CD4-positive, alpha-beta T cell treated with Interferon gamma for 1 hour (primary cell): ENCODE measurements at regions not wholly inside any gene's neighbourhood (a gene's known extent, or its start where the extent isn't known, plus 50 kb on each side); places are given as distances from the start of the nearest gene placed in this dataset.

Experiments used
- DNase-seq: peaks from one replicate; pipeline ENCODE4 v3.0.0-alpha.2; 2020

DNA sequence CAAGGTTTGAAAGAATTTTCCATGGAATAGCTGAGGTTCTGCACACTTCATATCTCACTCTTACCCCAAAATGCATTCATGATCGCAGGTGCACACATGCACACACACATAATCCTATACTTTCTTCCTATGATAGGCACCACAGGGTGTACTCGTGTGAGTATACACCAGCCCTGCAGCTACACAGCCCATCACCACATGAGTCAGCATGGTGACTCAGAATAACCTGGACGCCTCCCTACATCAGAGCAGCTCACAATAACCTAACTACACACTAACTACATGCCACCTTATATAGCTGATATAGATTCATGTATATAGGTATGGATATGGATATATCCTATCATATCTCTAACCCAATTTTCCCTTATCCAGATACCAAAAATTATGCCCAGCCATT, 850.2 kb upstream of the TMEM132C start:
- no peak for DNase-seq

GRCh38 chr12:127419111-127419510, 847.9 kb upstream of the TMEM132C start:
- no peak for DNase-seq

GRCh38 chr12:127421614-127422013, 845.4 kb upstream of the TMEM132C start:
- no peak for DNase-seq

DNA sequence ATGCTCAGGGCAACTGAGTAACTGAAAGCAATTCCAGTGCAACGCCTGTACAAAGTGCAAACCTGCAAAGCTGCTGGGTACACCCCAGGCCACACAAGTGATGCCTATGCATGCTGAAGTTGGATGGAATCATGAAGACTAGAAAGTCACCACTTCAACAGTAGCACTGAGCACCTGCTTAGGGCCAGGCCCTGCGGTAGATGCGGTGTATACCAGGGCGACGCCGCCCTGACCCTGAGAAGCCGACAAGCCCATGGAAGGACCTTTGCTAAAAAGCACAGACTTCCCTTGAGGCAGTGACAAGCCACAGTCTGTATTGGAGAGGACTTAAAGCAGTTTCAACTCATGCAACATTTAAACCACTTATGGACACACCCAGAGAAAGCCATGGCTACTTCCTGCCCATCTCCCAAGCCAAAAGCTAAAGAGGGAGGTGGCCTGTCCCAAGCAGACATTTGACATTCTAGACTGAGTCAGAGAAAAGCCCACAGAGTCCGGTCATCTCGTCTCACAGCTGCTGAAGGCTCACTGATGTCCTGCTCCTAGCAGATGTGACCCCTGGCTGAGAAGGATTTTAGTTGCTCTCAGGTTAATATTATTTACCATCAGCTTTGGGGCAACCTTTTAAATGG, 843.9 kb upstream of the TMEM132C start:
- DNase-seq, result no peak

DNA sequence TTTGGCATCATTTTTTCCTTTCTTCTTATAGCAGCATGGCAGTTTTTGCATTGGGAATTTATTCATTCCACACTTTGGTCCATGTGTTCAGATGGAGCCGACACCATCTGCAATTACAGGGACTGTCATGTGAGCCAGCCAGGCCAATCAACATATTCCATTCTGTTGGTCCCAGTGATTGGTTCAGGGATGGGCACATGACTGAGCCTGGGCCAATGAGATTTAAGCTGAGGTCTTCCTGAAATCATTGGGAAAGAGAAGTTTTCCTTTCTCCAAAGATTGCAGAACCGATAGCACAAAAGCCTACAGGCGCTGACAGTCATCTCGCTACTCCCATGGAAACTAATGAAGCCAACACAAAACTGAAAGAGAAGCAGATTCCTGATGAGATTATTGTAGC, 841.5 kb upstream of the TMEM132C start:
- no peak for DNase-seq

GRCh38 chr12:127428420-127428819, 838.5 kb upstream of the TMEM132C start:
- DNase-seq, result no peak

GRCh38 chr12:127429551-127430285, 837.3 kb upstream of the TMEM132C start:
- no peak for DNase-seq

- no peak for DNase-seq
Measured at GRCh38 chr12:127430401-127430800, 836.6 kb upstream of the TMEM132C start.

- no peak for DNase-seq
Measured at GRCh38 chr12:127431177-127431576, 835.8 kb upstream of the TMEM132C start.

- DNase-seq, result no peak
Measured at GRCh38 chr12:127431594-127431993, 835.4 kb upstream of the TMEM132C start.

DNA sequence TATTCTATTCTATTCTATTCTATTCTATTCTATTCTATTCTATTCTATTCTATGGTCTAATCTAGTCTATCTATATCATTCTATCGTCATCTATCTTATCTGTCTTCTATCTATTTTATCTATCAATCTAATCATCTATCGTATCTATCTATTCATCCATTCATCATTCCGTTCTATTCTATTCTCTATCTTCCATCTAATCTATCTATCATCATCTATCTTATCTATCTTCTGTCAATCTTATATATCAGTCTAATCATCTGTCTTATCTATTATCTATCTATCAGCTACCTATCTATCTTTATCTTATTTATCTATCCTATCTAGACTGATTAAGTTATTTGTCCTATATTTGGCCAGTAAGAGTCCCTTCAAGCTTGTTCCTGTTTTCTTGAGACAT, 831.5 kb upstream of the TMEM132C start:
- DNase-seq, result no peak

DNA sequence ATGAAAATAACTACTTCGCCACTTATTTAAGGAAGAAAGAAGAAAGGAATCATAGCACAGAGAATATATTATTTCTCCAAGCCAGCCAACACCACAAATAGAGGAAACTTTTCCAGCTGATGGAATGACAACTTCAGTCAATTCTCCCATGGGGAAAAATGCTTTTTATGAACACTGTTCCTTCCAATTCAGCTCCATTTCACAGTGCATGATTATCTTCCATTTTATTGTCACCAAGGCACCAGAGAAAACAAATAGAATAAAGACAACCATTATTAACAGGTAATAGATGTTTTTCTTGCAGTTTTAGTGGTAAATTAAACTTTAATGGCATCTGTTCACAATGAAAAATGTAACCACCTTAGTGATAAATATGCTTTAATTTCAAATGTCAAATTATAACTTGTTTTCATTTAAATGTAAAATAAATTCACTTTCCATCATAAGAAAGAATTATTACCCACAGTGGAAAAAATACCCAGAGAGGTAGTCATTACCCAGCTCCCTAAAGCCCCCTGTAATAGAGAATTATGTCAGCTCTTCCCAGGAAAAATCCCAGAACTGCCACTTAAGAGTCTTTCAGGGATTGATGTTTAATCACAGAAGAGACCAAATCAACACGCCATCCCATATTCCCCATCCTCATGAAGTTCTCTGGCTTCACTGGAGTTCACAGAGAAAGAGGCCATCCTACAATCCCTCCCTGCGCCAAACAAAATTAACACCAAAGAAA, 828.3 kb upstream of the TMEM132C start:
- no peak for DNase-seq

DNA sequence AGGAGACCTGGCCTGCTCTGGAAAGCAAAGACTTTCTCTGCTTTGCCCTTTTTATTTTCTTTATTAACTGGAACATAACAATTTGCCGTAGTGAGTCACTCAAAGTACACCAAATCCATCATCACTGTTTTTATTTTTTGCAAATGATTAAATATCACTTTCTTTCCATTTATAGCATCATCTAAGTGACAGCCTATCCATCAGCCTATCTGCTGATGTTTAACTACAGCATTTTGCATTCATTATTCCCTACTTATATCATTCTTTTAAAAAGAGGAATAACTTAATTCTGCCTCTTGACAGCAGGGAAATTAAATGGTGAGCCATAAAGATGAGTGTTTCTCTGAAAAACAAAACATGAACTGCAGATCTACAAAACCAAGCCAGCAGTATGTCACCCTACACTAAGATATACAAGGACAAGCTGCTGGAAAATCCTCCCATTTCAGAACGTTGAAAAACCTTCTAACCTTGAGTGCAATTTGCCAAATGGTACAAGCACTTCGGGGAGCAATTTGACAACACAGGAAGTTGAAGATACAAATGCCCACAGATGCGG, 821.3 kb upstream of the TMEM132C start:
- no peak for DNase-seq

DNA sequence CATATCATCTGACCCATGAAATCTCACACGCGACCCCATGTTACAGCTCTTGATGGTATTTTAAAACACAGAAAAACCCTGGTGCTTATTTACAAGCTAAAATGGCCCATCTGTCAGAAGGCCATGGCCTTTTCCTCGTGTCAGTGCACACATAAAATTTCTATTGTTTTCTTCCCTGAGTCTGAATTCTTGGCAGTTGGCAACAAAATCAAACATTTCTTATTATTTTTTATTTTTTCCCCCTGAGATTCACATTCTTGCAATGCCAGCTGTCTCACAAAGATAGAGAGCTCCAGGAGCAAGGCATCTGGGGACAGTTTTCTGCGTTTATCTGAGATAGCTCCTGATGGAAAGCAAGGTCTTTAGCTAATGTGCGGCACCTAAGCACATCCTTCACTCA, 818.1 kb upstream of the TMEM132C start:
- DNase-seq, result no peak

- no peak for DNase-seq
Measured at GRCh38 chr12:127450826-127451225, 816.1 kb upstream of the TMEM132C start.

DNA sequence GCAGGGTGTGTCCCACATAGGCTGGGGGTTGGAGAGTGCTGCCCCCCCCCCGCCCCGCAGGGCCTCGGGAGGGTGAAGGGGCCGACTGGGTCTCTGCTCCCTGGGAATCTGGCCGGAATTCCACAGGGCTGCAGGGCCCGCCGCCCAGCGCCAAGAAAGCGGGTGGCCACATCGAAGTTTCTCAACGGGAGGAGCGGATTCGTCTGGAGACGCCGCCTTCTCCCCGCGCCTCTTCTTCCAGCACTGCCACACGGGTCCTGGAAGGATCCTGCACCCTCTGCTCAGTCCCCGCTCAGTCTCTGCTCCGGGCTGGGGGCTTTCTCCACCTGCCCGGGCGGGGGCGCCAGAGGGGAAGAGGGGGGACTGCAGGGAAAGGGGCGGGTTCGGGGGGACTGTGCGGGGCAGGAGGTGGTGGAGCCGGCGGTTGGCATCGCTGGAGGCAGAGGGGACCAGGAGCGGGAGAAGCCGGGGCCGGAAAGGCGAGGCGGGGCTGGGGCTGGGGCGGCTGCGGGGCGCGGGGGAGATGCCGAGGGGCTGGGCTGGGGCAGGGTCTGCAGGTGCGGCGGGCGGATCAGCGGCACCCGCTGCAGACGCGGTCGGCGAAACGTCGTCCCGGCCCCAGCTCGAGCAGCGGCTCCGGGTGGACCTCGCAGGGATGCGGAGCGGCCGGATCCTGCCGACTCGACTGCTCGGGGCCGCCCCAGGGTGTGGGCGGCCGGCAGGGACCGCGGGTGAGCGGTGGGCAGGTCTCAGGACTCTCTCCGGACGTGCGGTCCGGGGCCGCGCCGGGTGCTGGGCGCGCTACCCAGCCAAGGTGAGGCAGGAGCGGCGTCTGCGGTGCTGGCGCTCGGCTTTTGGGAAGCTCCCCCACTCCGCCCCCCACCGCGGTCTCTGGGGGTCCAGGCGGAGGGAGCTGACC, 811.4 kb upstream of the TMEM132C start:
- no peak for DNase-seq

DNA sequence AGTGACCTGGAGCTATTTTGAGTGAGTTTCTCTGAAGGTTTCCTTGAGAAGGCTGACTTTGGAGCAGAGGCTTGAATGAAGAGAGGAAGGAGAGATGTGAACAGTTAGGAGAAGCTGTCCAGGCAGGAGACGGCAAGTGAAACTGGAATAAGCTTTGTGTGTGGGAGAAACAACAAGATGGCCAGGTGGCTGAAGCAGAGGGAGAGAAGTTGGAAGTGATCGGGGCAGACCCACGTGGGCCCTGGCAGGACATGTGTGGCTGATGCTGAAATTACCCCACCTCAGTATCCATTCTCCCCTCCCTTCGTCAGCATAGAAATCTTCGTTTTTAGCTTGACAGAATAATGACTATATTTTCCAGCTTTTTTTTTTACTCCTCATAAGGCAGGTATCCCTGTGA, 809.2 kb upstream of the TMEM132C start:
- no peak for DNase-seq

GRCh38 chr12:127459166-127459565, 807.8 kb upstream of the TMEM132C start:
- DNase-seq, result no peak

- no peak for DNase-seq
Measured at GRCh38 chr12:127459687-127460086, 807.3 kb upstream of the TMEM132C start.

DNA sequence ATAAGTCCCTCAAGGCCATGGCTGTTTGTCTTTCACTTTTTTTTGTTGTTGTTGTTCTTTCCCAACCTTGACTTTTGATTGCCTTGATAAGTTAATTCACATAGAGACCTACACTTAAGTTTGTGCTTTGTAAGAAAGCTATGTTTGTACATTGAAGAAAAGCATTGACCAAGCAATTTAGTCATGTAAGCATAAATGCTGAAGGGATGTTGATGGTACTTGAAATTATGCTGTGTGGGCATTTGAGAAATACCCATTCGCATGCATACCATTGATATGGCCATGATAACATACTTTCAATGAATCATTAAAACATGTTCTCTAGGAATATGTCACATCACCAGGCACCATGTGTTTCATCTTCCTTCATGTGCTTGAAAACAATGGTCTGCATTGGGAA, 803.7 kb upstream of the TMEM132C start:
- no peak for DNase-seq

DNA sequence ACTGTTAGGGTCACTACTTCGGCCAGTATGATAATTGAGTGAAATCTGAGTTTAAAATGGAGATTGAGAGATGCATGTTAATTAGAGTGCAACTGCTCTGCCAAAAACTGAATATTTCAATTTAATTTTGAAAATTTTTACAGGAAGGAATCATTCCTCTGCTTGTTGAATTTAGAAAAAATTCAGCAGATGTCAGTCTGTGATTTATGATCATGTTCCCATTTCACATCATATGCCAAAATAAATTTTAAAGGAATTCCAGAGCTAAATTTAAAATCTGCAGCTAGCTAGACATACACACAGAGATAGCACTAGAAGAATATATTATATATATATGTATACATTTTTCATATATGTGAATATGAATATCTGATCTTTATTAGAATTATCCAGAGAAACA, 797.6 kb upstream of the TMEM132C start:
- DNase-seq, result no peak

DNA sequence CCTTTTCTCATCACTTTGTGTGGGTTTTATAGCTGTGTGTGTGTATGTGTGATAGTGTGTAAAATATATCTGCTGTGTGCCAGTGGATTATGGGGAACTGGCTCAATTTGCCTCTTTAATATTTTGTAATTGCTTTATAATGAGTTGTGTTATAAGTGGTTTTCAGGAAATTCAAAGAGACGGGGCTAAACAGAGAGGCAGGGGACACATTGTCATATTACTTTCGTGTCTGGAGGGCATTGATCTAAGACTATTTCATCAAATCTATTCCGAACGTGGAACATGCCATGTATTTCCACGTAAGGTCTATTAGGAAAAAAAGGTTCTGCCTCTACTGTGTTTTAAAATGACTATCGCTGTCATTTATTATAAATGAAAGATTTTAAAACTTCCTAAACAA, 793.2 kb upstream of the TMEM132C start:
- no peak for DNase-seq

DNA sequence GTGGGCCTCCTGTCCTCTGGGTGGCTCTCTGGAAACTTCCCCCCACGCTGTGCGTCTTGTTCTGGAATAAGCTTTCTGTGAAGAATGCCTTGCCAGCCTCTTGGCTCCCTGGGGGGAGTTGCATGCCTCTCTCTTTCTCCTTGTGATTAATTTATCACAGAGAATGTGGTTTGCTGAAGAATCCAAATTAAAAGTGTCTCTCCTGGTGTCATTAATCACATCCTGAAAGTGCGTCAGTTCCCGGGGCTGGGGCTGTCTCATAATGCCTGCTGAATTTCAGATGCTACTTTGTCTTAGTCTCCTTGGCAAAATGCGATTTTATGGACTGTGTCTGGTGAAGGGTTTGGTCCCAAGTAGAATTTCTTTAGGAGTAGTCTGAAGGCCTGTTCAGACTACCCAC, 787.7 kb upstream of the TMEM132C start:
- DNase-seq, result no peak
